Choroid plexus epithelial cell (primary cell): ENCODE measurements at regions not wholly inside any gene's neighbourhood (a gene's known extent, or its start where the extent isn't known, plus 50 kb on each side); places are given as distances from the start of the nearest gene placed in this dataset.

Experiments
- DNase-seq: peaks from one replicate; pipeline ENCODE4 v3.0.0-alpha.2; 2010; ENCODE audit warnings: low read depth
- H3K4me3 ChIP-seq: 2 replicates; pipeline ENCODE4 v1.5.1; 2011; ENCODE audit warnings: low read depth, mild to moderate bottlenecking, control low read depth, low read length, moderate library complexity
- CTCF ChIP-seq: conservative IDR thresholded peaks from 2 replicates; pipeline ENCODE4 v1.5.1; 2011; ENCODE audit warnings: low read depth, mild to moderate bottlenecking, control low read depth, inconsistent platforms, low read length, moderate library complexity

- DNase-seq: no peak
- no peak overlapping the region for H3K4me3 ChIP-seq
- TF ChIP-seq CTCF: no peak
Observed at GRCh38 chr3:27779176-27779575, 57.1 kb upstream of the EOMES start.

- DNase-seq: no peak
- TF ChIP-seq CTCF: no peak
Observed at GRCh38 chr3:27789420-27789819, 67.3 kb upstream of the EOMES start.

GRCh38 chr3:27791956-27792355 is 69.8 kb upstream of the EOMES start:
- no peak overlapping the region for H3K4me3 ChIP-seq
- no peak for TF ChIP-seq CTCF
- DNase-seq: no peak

More at GRCh38 chr3:27789420-27789819, 67.3 kb upstream of the EOMES start:
- H3K4me3 ChIP-seq: no peak overlapping the region

- no peak for DNase-seq
- H3K4me3 ChIP-seq: no peak overlapping the region
- no peak for TF ChIP-seq CTCF
Observed at GRCh38 chr3:27792869-27793268, 70.7 kb upstream of the EOMES start.

- no peak for DNase-seq
- no peak overlapping the region for H3K4me3 ChIP-seq
- no peak for TF ChIP-seq CTCF
Observed at GRCh38 chr3:27794211-27794610, 72.1 kb upstream of the EOMES start.

- TF ChIP-seq CTCF: no peak
- no peak for DNase-seq
- no peak overlapping the region for H3K4me3 ChIP-seq
Observed at GRCh38 chr3:27796365-27796875, 74.3 kb upstream of the EOMES start.

GRCh38 chr3:27797773-27798172 is 75.7 kb upstream of the EOMES start:
- TF ChIP-seq CTCF: no peak
- no peak for DNase-seq
- no peak overlapping the region for H3K4me3 ChIP-seq
